ENCODE measurements at regions not wholly inside any gene's neighbourhood (a gene's known extent, or its start where the extent isn't known, plus 50 kb on each side); places are given as distances from the start of the nearest gene placed in this dataset.

DNA sequence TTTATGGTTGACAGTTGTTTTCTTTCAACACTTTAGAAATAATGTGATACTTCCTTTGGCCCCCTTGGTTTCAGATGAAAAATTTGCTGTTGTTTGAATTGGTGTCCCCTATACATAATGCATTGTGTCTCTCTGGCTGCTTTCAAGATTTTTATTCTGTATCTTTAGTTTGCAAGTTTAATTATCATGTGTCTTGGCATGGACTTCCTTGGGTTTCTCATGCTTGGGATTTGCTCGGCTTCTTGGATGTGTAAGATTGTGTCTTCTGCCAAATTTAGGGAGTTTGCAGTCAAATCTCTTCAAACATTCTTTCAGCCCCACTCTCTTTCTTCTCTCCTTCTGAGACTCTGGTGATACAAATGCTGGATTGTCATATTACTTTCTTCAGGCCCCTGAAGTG is 53.4 kb upstream of the PTPRG start (continued):
- no peak for TF ChIP-seq TCF7 (CRISPR knock-in tag; IDR thresholded peaks at IDR 0.05; ENCODE audit: low read depth)
